ENCODE measurements at regions not wholly inside any gene's neighbourhood (a gene's known extent, or its start where the extent isn't known, plus 50 kb on each side); places are given as distances from the start of the nearest gene placed in this dataset.
"Not testable (repeated sequence)": the region's sequence is repeated elsewhere in the genome, so short reads cannot be mapped to it uniquely, and the experiment has no call there.

DNA sequence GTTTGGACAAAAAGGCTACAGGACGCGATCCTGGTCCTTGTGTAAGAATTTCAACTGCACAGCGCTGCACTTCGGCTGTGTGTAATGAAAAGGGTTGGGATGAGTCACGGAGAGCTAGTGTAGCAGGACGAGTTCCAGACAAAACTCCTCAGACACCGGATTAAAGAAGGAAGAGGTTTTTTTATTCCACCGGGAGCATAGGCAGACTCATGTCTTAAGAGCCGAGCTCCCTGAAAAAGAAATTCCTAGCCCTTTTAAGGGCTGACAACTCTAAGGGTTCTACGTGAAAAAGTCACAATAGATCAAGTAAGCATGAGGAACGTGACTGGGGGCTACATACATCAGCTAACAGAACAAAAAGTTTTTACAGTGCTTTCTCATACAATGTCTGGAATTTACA, 54.8 kb upstream of the FAM90A1 start:
- DNase-seq (ENCODE audit: missing footprints); ATAC-seq; intact Hi-C loops (cut with DNase I): not testable (repeated sequence)

DNA sequence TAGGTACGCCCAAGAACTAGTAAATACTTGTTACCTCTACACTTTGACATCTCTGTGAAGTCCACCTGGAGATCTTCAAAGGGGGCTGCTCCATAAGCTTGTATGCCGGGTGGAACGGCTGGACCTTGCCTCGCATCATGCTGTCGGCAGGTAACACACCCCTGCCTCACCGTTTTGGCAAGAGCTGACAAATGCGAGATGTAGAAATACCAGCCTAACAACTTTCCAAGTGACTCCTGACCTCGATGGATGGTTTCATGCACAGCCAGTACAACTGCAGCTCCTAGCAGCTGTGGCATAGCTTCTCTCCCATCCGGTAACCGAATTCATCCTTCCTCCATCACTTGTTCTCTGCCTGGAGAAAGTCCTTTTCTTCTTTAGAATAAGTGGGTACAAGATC, 58.3 kb upstream of the FAM90A1 start:
- ATAC-seq; DNase-seq (ENCODE audit: missing footprints); intact Hi-C loops (cut with DNase I): not testable (repeated sequence)

DNA sequence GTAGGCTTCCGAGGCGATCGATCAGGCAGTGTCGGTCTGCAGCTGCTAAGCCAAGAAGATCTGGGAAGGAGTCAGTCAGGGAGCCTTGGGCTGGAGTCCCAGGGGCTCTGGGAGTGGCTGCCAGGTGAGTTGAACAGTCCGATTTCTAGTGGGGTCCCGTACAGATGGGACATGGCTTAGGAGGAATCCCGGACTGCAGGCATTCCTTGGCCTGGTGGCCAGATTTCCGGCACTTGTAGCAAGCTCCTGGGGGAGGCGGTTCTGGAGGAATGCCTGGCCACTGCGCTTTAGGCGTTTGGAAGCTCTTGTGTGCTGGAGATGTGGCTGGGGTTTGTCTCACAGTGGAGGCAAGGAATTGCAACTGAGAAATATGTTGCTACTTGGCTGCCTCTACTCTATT, 64.3 kb upstream of the FAM90A1 start:
- ATAC-seq; intact Hi-C loops (cut with DNase I); DNase-seq (ENCODE audit: missing footprints): not testable (repeated sequence)

DNA sequence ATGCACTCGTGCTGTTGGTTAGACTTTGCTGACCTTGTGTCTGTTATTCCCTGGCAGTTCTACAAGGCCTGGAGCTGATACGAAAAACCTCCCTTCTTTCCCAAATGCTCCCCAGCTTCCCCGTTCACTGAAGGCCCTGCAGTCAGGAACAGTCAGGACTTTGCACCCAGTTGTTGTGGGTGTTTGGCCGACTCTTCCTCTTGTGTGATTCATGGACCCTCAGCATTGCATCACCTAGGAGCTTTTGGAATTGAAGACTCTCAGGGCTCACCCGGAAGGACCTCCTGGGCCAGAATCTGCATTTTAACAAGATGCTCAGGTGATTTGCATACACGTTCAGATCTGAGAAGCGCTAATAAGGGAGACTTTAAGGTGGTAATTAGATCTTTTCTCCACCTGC, 67.2 kb upstream of the FAM90A1 start:
- intact Hi-C loops (cut with DNase I); ATAC-seq; DNase-seq (ENCODE audit: missing footprints): not testable (repeated sequence)

DNA sequence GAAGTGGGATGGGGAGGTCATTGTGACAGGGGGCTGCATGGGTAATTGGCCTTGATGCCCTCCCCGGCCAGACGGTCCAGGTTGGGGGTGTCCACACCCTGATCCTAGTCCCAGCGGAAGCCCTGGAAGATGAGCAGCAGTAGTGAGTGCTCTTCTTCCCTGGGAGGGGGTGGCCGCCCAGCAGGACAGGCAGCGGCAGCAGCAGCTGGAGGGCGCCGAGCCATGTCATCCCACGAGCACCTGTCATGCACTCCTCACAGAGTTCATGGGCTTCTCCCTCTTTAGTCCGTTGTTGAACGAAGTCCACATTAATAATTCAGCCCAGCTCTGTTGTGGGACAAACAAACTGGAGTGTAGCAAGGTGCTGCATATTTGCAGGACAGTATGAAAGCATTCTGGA, 81.2 kb upstream of the FAM90A1 start:
- ATAC-seq; intact Hi-C loops (cut with DNase I); DNase-seq (ENCODE audit: missing footprints): not testable (repeated sequence)

DNA sequence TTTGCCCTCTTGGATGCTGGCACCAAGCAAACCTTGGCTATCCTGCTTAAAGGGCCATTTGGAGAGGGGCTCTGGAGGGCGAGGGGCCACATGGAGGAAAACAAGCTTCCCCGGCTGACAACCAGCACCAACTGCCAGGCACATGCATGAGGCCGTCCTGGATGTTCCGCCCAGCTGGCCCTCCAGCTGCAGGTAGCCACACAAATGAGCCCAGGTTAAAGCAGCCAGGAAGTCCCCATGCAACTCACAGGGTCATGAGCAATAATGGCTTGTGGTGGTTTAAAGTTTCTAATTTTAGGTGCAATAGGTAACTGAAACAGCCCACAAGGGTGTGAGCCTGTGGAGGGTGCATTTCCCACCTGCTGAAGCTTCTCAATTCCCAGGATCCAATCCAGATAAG, 88.6 kb upstream of the FAM90A1 start:
- intact Hi-C loops (cut with DNase I); ATAC-seq; DNase-seq (ENCODE audit: missing footprints): not testable (repeated sequence)

DNA sequence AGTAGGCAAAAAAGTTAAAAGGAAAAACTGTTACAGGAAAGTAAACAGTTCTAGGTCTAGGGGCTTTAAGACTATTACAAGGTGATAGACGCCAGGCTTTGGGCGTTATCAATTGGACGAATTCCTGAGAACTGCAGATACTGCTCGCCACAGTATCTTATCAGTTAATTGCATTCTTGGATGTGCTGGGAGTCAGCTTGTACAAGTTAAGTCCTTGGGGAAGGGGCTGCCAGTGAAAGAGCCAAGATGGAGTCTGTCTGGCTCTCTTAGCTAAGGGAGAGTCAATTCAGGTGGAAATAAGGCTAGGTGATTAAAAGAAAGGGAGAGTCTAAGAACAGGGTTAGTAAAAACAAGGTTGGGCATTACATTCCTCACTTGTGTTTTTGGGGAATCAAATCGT, 90.3 kb upstream of the FAM90A1 start:
- intact Hi-C loops (cut with DNase I); ATAC-seq; DNase-seq (ENCODE audit: missing footprints): not testable (repeated sequence)

DNA sequence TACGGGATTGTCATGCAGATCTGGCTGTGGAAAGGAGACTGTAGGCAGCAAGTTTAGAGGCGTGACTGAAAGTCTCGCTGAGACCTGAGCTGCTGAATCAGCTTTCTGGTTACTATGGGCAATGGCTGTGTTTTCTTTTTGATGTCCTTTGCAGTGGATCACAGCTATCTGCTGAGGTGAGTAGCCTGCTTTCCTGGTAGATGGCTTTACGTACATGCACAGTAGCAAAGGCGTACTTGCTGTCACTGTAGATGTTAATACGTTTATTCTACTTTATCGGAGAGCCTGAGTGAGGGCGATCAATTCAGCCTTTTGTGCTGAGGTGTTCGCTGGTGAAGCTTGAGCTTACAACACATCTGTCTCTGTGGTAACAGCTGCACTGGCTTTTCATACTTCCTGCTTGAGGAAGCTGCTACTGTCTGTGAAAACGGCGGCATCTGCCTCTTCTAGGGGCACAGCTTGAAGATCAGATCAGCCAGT, 92.9 kb upstream of the FAM90A1 start:
- ATAC-seq; intact Hi-C loops (cut with DNase I); DNase-seq (ENCODE audit: missing footprints): not testable (repeated sequence)

DNA sequence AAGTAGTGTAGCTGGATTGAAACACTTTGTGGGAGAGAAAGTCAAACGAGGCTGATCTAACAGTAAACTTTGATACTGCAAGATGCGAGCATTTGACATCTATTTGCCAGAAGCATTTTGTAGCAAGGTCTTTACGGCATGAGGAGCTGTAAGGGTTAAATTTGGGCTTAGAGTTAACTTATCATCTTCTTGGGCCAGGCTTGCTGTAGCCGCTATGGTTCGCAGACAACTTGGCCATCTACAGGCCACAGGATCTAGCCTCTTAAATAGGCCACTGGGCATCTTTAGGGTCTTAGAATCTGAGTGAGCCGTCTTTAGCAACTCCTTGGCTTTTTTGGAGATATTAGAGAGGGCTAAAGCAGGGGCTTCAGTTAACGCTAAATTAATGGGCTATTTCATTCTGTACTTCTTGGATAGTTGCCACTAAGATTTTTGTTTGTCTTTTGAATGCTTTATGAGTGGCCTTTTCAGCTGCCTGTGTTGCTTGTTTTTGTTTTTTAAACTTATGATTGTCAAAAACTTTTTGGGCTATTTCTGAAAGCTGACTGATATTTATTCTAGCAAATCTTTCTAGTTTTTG, 93.5 kb upstream of the FAM90A1 start:
- intact Hi-C loops (cut with DNase I); DNase-seq (ENCODE audit: missing footprints); ATAC-seq: not testable (repeated sequence)

DNA sequence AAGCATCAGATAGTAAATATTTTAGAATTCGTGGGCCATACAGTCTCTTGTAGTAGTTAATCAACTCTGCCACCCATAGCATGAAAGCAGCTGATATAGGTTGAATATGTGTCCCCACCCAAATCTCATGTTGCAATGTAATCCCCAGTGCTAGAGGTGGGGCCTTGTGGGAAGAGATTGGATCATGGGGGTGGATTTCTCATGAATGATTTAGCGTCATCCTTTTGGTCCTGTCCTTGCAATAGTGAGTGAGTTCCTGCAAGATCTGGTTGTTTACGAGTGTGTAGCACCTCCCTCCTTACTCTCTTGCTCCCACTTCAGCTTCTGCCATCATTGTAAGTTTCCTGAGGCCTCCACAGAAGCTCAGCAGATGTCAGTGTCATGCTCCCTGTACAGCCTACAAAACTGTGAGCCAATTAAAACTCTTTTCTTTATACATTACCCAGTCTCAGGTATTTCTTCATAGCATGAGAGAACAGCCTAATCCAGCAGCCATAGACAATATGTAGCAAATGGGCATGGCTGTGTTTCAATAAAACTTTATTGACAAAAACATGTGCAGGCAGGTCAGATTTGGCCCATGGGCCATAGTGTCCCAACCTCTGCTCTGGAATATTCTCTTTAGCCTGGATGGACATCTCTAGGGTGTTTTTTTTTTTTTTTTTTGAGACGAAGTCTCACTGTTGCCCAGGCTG, 97.9 kb upstream of the FAM90A1 start:
- intact Hi-C loops (cut with DNase I); ATAC-seq; DNase-seq (ENCODE audit: missing footprints): not testable (repeated sequence)

DNA sequence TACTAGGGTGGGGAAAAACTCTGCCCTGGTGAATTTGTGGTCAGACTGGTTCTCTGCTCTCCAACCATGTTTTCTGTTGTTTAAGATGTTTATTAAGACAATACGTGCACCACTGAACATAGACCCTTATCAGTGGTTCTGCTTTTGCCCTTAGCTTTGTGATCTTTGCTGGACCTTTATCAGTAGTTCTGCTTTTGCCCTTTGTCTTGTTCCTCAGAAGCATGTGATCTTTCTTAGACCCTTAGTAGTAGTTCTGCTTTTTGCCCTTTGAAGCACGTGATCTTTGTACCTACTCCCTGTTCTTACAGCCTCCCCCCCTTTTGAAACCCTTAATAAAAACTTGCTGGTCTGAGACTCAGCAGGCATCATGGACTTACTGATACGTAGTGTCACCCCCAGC, 101.4 kb upstream of the FAM90A1 start:
- intact Hi-C loops (cut with DNase I); ATAC-seq; DNase-seq (ENCODE audit: missing footprints): not testable (repeated sequence)

DNA sequence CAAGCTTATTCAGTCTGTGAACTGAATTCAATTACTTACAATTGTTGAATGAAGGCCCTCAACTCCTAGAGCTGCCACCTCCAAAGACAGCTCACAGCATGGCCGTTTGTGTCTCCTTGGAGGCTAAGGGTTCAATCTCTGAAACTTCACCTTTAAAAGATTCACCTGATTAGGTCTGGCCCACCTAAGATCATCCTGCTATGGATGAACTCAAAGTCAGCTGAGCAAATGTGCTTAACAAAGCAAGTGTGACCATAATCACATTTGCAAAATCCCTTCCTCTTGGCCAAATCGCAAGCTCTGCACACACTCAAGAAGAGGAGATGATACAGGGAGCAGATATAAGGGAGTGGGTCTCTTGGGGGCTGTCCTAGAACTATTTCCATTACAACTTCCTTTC, 105.0 kb upstream of the FAM90A1 start:
- intact Hi-C loops (cut with DNase I); DNase-seq (ENCODE audit: missing footprints); ATAC-seq: not testable (repeated sequence)

DNA sequence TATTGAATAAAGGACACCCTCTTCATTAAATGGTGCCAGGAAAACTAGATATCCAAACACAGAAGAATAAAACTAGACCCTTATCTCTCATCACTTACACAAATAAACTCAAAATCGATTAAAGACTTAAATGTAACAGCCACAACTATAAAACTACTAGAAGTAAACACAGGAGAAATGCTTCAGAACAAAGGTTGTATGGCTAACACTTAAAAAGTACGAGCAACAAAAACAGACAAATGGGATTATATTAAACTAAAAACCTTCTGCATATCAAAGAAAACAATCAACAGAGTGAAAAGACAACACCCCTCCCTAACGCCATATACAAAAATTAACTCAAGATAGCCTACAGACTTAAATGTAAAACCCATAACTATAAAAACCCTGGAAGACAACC, 104.7 kb upstream of the CLEC6A start:
- not testable (repeated sequence) for DNase-seq (ENCODE audit: missing footprints); ATAC-seq

DNA sequence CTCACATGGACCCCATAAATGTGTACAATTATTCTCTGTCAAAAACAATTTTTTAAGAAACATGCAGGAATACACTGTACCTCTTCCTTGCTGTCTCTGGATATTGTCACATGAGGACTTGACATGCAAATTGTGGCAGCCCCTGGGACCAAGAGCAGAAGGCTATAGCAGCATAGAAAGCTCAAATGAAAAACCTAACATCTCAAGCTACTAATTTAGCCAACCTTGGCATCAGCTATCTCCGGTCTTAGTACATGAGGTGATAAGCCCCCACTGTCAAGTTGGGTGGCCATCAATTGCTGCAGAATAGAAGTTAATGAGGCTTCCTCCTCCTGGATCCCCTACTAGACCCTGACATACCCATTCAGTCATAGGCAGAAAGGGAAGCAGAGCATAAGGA, 101.0 kb upstream of the CLEC6A start:
- intact Hi-C loops (cut with DNase I); DNase-seq (ENCODE audit: missing footprints); ATAC-seq: not testable (repeated sequence)

More for the DNA sequence above, 104.7 kb upstream of the CLEC6A start:
- intact Hi-C loops (cut with DNase I), result not testable (repeated sequence)

DNA sequence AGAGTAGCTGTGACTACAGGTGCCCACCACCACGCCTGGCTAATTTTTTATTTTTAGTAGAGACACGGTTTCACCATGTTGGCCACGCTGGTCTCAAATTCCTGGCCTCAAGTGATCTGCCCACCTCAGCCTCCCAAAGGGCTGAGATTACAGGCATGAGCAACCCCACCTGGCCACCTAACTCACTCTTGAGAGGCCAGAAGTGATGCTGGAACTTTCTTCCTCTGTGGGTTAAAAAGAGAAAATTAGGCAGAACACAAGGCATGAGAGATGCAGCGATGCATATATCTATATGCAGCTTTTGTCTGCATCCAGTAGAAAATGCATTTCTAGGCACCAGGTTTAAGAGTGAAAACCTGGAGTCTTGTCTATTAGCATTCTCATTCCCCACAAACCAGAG, 100.2 kb upstream of the CLEC6A start:
- ATAC-seq; intact Hi-C loops (cut with DNase I); DNase-seq (ENCODE audit: missing footprints): not testable (repeated sequence)

DNA sequence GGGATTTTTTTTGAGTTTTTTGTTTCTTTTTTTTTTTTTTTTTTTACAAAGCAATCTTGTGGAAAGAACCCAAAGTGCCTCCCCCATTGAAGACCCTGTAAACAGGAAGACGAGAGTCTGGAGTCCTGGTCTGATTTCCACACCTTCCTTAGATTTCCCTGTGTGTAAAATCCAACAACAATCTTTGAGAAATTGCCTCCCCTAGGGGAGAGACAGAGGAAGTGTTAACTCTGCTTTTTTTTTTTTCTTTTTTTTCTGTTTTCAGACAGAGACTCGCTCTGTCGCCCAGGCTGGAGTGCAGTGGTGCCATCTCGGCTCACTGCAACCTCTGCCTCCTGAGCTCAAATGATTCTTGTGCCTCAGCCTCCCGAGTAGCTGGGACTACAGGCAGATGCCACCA, 82.0 kb upstream of the CLEC6A start:
- ATAC-seq; intact Hi-C loops (cut with DNase I); DNase-seq (ENCODE audit: missing footprints): not testable (repeated sequence)

DNA sequence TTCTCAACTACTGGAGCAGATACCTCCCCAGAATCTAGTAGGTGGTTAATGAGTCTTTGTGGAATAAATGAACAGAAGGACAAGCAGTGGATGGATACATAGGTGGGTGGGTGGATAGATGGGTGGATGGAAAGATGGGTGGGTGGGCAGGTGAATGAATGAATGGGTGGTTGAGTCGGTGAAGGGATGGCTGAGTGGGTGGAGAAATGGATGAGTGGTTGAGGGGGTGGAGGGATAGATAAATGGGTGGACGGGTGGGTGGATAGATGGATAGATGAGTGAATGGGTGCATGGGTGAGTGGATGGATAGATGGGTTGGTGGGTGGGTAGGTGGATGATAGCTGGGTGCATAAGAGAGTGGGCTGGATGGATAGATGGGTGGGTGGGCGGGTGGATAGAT, 80.6 kb upstream of the CLEC6A start:
- intact Hi-C loops (cut with DNase I); DNase-seq (ENCODE audit: missing footprints); ATAC-seq: not testable (repeated sequence)

DNA sequence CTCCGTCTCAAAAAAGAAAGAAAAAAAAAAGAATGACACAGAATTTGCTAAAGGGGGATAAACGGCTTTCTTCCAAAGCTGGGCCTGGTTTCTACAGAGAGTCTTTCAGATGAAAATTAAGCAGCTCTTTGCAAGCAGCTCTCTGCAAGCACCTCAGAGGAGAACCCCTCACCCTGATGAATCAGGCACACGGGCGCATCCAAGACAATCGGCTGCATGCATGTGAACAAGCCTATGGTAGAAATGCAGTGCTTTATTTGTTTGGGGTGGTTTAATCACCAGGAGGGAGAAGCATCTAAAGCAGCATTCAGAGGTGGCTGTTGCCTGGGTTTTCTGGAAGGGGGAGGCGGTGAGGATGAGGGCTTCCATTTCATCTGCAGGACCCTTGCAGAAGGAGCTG, 78.0 kb upstream of the CLEC6A start:
- ATAC-seq; intact Hi-C loops (cut with DNase I); DNase-seq (ENCODE audit: missing footprints): not testable (repeated sequence)

DNA sequence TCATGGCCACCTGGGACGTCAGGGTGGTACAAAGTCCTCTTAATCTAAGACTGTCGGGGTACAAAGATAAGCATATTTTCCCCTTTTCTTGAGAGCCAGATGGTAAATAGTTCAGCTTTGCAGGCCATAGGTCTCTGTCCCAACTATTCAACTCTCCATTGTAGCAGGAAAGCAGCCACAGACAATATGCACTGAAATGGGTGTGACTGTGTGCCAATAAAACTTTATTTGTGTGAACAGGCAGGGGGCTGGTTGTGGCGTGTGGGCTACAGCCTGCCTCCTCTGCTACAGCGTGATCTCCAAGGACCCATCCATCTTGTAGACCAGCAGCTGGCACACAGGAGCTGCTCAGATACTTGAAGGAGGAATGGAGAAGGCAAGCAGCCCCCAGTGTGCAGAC, 73.2 kb upstream of the CLEC6A start:
- intact Hi-C loops (cut with DNase I); ATAC-seq; DNase-seq (ENCODE audit: missing footprints): not testable (repeated sequence)

DNA sequence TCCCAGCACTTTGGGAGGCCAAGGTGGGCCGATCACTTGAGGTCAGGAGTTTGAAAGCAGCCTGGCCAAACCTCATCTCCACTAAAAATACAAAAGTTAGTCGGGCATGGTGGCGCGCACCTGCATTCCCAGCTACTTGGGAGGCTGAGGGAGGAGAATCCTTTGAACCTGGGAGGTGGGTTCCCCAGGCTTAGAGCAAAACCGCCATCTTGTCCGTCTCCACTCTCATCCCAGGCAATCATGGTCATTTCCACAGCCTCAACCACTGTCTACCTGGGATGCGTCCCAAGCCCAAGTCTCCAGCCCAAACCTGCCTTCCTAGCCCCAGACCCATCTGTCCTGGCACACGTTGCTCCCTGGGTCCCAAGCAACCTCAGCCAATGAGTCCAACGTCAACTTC, 71.1 kb upstream of the CLEC6A start:
- intact Hi-C loops (cut with DNase I), result not testable (repeated sequence)

More for the DNA sequence above, 71.1 kb upstream of the CLEC6A start:
- ATAC-seq; DNase-seq (ENCODE audit: missing footprints): not testable (repeated sequence)
